A673 (cell line): ENCODE measurements at regions not wholly inside any gene's neighbourhood (a gene's known extent, or its start where the extent isn't known, plus 50 kb on each side); places are given as distances from the start of the nearest gene placed in this dataset.

Experiments used
- EZH2 ChIP-seq: fragments of 200-600 bp; sonication (generic); IDR thresholded peaks from 2 replicates; pipeline ENCODE4 v1.6.1; 2017; ENCODE audit warnings: borderline replicate concordance, low read depth, mild to moderate bottlenecking, mixed read lengths, antibody characterized with exemption, low read length; ENCODE audit not compliant: poor library complexity, severe bottlenecking
- TF ChIP-seq, protein P1 (sequence below): fragments of 300-800, 200-600 bp; sonication (generic); conservative IDR thresholded peaks from 2 replicates; pipeline ENCODE4 v1.5.1; 2017; ENCODE audit warnings: low read depth, mild to moderate bottlenecking, antibody characterized with exemption, low read length, moderate library complexity, mixed read lengths

DNA sequence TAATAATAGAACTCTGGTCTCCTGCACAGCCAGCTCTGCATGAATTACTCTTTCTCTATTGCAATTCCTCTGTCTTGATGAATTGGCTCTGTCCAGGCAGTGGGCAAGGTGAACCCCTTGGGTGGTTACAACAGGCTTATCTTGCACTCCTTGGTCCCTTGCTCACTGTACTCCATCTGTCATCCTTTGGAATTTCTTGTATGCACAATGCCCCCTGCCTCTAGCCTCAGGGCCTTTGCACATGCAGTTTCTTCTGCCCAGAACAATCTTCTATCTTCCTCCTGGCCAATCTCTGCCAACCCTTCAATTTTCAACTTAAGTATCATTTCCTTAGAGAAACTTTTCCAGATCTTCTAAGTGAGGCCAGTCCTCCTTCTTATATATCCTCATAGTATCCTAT is 114.7 kb upstream of the NLRP1 start:
- TF ChIP-seq, protein P1, sequence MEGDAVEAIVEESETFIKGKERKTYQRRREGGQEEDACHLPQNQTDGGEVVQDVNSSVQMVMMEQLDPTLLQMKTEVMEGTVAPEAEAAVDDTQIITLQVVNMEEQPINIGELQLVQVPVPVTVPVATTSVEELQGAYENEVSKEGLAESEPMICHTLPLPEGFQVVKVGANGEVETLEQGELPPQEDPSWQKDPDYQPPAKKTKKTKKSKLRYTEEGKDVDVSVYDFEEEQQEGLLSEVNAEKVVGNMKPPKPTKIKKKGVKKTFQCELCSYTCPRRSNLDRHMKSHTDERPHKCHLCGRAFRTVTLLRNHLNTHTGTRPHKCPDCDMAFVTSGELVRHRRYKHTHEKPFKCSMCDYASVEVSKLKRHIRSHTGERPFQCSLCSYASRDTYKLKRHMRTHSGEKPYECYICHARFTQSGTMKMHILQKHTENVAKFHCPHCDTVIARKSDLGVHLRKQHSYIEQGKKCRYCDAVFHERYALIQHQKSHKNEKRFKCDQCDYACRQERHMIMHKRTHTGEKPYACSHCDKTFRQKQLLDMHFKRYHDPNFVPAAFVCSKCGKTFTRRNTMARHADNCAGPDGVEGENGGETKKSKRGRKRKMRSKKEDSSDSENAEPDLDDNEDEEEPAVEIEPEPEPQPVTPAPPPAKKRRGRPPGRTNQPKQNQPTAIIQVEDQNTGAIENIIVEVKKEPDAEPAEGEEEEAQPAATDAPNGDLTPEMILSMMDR: no peak
- TF ChIP-seq EZH2: no peak
